ENCODE measurements at regions not wholly inside any gene's neighbourhood (a gene's known extent, or its start where the extent isn't known, plus 50 kb on each side); places are given as distances from the start of the nearest gene placed in this dataset.

DNA sequence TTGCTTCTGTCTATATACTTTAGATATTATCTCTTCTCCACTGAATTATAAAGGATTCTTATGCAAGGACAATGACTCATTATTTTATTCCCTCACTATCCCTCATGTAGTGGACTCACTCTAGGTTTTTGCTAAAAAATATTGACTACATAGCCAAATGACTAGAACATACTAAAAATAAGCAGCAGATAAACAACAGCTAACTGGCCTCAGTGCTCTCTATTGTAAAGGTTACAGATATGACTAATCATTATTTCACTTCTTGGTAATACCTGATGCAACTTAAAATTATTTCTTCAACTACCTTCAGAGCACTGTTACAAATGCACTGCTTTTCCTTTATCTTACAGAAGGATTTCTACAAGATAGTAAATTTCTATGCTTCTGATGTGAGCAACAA, 147.6 kb upstream of the DEPDC1 start:
- TF ChIP-seq EP300 (IDR thresholded peaks at IDR 0.05) (no peak), POLR2A (IDR thresholded peaks at IDR 0.05) (no peak), POLR2AphosphoS5 (IDR thresholded peaks at IDR 0.05) (no peak)
- TF ChIP-seq, protein P1, sequence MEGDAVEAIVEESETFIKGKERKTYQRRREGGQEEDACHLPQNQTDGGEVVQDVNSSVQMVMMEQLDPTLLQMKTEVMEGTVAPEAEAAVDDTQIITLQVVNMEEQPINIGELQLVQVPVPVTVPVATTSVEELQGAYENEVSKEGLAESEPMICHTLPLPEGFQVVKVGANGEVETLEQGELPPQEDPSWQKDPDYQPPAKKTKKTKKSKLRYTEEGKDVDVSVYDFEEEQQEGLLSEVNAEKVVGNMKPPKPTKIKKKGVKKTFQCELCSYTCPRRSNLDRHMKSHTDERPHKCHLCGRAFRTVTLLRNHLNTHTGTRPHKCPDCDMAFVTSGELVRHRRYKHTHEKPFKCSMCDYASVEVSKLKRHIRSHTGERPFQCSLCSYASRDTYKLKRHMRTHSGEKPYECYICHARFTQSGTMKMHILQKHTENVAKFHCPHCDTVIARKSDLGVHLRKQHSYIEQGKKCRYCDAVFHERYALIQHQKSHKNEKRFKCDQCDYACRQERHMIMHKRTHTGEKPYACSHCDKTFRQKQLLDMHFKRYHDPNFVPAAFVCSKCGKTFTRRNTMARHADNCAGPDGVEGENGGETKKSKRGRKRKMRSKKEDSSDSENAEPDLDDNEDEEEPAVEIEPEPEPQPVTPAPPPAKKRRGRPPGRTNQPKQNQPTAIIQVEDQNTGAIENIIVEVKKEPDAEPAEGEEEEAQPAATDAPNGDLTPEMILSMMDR (IDR thresholded peaks at IDR 0.05), result no peak
- H3K9me3 ChIP-seq, result no peaks in the 10 kb centered on the region
- no peaks in the 10 kb centered on the region for H3K4me1 ChIP-seq
- no peaks in the 10 kb centered on the region for H3K27me3 ChIP-seq
- no peak for ATAC-seq
- no peak overlapping the region for H3K27ac ChIP-seq
- no peak overlapping the region for H3K4me3 ChIP-seq
- H3K36me3 ChIP-seq, result no peaks in the 10 kb centered on the region

DNA sequence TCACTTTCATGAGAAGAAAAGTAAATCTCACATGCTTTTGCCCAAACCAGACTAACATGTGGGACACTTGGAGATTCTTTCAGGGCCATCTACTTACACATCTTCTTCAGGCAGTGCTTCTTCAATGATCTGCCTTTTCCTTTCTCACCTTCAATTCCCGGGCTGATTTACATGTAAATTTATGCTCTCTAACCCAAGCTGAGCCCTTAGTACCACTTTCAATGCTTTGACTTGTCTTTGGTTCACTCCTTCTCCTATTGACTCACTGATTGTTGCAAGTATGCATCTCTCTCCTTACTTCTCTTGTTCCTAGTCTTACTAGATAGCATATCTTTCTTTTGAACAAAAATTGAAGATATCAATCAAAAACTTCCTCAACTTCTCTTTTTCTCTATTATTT, 154.2 kb upstream of the DEPDC1 start:
- WGBS, 2 donors (ENCODE audit: low coverage in 1 of 2), result 38 to 71% methylated on average over 1 of the region's 1 CpG
- Histone ChIP-seq H3K27ac (no peak overlapping the region), H3K4me1 (no peaks in the 10 kb centered on the region), H3K27me3 (no peaks in the 10 kb centered on the region), H3K4me3 (no peak overlapping the region), H3K36me3 (no peaks in the 10 kb centered on the region), H3K9me3 (no peaks in the 10 kb centered on the region)
- no peak for ATAC-seq
- TF ChIP-seq EP300 (IDR thresholded peaks at IDR 0.05) (no peak), POLR2AphosphoS5 (IDR thresholded peaks at IDR 0.05) (no peak), POLR2A (IDR thresholded peaks at IDR 0.05) (no peak)
- TF ChIP-seq, protein P1 (IDR thresholded peaks at IDR 0.05), result no peak

DNA sequence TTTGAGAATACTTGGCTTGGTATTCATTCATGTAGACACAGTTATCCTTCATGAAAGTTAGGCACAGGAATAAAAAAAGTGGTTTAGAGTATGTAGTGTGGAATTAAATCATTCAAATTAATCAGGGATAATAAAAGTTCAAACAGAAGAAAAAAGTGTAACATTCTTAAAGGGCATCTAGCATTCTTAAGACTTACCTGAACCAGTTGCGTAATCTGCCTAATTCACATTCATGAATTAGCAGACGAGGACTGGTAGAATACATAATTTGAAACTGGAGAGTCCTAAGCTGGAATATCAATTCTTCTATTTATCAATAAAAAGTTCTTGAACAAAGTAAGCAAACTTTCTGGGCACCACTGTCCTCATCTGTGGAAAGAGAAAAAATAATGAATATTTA, 157.0 kb upstream of the DEPDC1 start:
- 96 to 97% methylated on average over 2 of the region's 2 CpGs for WGBS, 2 donors (ENCODE audit: low coverage in 1 of 2)
- H3K36me3 ChIP-seq, result no peaks in the 10 kb centered on the region
- no peaks in the 10 kb centered on the region for H3K4me1 ChIP-seq
- H3K9me3 ChIP-seq, result no peaks in the 10 kb centered on the region
- no peak for TF ChIP-seq EP300 (IDR thresholded peaks at IDR 0.05)
- TF ChIP-seq, protein P1 (IDR thresholded peaks at IDR 0.05), result no peak
- no peak for TF ChIP-seq POLR2A (IDR thresholded peaks at IDR 0.05)
- TF ChIP-seq POLR2AphosphoS5 (IDR thresholded peaks at IDR 0.05), result no peak
- H3K4me3 ChIP-seq, result no peak overlapping the region
- H3K27ac ChIP-seq, result no peak overlapping the region
- ATAC-seq, result no peak
- H3K27me3 ChIP-seq, result no peaks in the 10 kb centered on the region

DNA sequence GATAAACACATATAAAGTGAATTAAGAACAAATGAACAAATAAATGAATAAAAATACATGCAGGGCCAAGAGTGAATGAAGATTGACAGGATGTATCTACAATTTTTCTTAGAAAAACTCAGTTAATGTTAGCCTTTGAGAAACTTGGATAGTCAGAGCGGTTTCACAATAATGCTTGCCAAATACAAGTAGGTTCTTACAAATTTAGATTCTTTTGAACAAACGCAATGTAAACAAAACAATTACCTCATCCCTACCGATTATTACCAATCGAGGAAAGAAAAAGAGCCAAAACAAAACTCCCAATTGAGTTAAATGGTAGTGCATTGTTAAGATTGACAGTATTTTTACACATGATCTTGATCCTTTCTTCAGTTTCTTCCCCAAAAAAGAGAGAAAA, 176.9 kb upstream of the DEPDC1 start:
- no peaks in the 10 kb centered on the region for H3K36me3 ChIP-seq
- no peak overlapping the region for H3K27ac ChIP-seq
- no peak overlapping the region for H3K4me3 ChIP-seq
- H3K27me3 ChIP-seq, result no peaks in the 10 kb centered on the region
- H3K9me3 ChIP-seq, result no peaks in the 10 kb centered on the region
- TF ChIP-seq, protein P1 (IDR thresholded peaks at IDR 0.05), result no peak
- TF ChIP-seq EP300 (IDR thresholded peaks at IDR 0.05), result no peak
- TF ChIP-seq POLR2AphosphoS5 (IDR thresholded peaks at IDR 0.05), result no peak
- TF ChIP-seq POLR2A (IDR thresholded peaks at IDR 0.05), result no peak
- no peaks in the 10 kb centered on the region for H3K4me1 ChIP-seq
- ATAC-seq, result no peak
- 69 to 86% methylated on average over 4 of the region's 4 CpGs for WGBS, 2 donors (ENCODE audit: low coverage in 1 of 2)

DNA sequence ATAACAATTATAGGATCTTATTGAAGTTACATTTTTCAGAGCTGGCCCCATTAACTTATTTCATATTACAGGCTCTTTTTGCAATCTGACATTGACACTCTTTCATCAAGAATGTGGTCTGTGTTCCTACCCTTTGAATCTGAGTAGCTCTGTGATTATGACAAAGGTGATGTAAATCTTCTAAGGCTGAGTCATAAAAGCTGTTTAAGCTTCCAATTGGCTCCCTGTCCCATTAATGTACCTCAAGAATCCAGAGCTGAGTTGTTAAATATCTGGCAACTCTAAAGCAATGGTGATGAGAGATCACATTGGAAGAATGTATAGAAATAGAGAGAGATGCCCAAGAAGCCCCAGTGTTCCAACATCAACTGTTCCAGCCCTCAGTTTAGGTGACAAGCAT, 178.5 kb upstream of the DEPDC1 start:
- Histone ChIP-seq H3K4me3 (no peak overlapping the region), H3K36me3 (no peaks in the 10 kb centered on the region), H3K9me3 (no peaks in the 10 kb centered on the region), H3K4me1 (no peaks in the 10 kb centered on the region), H3K27me3 (no peaks in the 10 kb centered on the region), H3K27ac (no peak overlapping the region)
- ATAC-seq, result no peak
- TF ChIP-seq POLR2A (IDR thresholded peaks at IDR 0.05) (no peak), EP300 (IDR thresholded peaks at IDR 0.05) (no peak), POLR2AphosphoS5 (IDR thresholded peaks at IDR 0.05) (no peak)
- TF ChIP-seq, protein P1 (IDR thresholded peaks at IDR 0.05), result no peak

Data from gastroesophageal sphincter (tissue), 4 donors.